GM21423 (cell line): ENCODE measurements at regions not wholly inside any gene's neighbourhood (a gene's known extent, or its start where the extent isn't known, plus 50 kb on each side); places are given as distances from the start of the nearest gene placed in this dataset.
"Not testable (repeated sequence)": the region's sequence is repeated elsewhere in the genome, so short reads cannot be mapped to it uniquely, and the experiment has no call there.

Experiments used
- ATAC-seq: cut with Tn5 transposase; IDR thresholded peaks from one replicate; pipeline ENCODE4 v1.9.1; 2021; ENCODE audit warnings: mild to moderate bottlenecking, moderate library complexity; ENCODE audit not compliant: unreplicated experiment

DNA sequence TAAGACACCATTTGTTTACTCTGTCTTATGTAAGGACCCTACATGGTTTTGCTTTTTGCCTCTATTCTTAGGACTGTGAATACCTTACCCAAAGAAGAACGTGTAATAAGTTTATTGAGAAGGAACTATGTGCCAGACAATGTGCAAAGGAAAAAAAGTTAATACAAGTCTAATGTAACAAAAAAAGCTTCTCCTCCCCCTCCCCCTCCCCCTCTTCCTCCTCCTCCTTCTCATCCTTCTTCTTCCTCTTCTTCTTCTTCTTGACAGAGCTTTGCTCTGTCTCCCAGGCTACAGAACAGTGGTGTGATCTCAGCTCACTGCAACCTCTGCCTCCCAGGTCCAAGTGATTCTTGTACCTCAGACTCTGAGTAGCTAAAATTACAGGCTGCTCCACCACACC, 50.9 kb upstream of the MITF start:
- ATAC-seq, result no peak

DNA sequence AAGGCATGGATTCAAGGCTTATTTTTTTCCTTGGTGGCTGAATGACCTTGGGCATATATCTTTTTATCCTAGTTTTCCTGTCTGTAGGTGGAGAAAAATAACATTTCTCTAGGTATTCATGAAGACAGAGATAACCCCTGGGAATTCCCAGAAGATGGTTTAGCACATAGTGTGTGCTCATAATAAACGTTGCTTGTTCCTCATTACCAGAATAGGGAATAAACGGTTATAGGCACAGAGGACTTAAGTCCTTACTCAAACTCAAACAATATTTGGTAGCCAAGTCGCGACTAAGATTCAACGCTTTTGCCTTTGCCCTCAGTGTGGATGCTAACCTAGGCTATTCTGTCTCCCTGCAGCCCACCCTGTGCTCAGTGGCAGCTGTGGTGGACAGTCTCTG, 51.6 kb upstream of the MITF start:
- ATAC-seq, result no peak

DNA sequence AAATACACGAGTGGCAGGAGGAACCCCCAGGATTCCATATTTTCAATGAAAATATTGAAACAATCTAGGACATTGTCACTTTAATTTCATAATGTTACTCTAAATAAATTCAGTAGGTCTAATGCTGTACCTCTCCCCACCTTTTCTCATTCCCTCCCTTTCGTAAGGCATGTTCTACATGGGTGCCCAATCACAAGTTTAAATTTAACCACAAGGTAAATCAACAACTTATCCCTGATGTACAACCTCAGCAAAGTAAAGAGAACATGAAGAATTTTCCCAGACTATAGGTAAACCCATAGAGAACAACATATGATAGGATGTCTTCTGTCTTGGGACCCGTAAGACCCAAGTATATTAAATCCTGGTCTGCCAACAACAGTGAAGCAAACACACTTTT, 53.2 kb upstream of the MITF start:
- no peak for ATAC-seq

DNA sequence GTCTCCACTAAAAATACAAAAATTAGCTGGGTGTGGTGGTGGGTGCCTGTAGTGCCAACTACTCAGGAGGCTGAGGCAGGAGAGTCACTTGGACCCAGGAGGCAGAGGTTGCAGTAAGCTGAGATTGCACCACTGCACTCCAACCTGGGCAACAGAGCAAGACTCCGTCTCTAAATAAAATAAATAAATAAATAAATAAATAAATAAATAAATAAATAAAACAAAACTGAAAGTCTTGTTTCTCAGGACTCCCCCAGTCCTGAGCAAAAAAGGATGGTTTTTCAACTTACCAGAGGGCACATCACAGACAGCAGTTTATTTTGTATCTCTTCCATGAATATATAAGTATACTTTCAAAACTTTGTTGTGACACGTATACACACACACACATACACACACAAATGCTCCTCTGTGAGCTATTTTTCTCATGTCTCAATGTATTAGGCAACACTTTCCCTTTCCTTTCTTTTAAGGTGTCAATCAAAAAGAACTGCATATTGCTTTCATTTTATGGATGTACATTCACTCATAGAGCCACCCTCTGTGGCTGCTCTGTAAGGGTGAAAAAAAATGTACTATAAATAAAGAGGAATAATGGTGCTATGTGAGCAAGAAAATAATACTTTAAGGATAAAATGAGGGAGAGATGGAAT, 54.8 kb upstream of the MITF start:
- ATAC-seq, result no peak

DNA sequence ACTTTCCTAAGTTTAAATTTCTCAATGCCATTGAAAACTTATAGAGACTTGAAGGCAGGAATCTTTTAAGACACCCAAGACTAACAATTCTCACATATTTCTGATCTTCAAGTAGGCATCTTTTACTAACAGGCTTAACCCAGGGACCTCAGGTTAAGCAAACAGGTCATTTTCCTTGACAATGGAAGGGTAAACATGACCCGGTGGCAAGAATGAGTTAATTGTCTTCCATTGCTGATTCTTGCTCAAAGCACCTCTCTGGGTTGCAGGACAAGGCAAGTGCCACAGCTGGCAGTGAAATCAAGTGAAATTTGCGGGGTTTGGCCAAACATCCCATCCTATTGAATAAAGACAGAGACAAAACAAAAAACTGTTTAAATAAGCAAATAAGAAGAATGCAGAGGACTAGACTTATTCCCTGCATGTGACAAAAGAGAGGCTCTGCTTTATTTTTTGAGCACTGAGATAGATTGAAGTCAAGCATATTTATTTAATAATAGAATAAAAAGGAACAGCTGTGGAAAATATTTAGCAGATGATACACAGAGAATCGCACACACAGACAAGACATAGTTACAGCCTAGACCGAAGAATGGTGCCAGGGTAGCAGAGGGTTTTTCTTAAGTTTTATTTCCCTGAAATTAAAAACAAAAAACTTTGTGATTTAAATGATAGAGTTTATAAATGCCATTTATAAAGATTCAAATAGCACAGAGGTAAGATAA, 56.0 kb upstream of the MITF start:
- ATAC-seq, result no peak

DNA sequence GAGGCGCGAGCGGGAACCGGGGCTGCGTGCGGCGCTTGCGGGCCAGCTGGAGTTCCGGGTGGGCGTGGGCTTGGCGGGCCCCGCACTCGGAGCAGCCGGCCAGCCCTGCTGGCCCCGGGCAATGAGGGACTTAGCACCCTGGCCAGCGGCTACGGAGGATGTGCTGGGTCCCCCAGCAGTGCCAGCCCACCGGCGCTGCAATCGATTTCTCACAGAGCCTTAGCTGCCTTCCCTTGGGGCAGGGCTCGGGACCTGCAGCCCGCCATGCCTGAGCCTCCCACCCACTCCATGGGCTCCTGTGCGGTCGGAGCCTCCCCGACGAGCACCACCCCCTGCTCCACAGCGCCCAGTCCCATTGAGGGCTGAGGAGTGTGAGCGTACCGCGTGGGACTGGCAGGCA, 61.8 kb upstream of the MITF start:
- ATAC-seq, result not testable (repeated sequence)

DNA sequence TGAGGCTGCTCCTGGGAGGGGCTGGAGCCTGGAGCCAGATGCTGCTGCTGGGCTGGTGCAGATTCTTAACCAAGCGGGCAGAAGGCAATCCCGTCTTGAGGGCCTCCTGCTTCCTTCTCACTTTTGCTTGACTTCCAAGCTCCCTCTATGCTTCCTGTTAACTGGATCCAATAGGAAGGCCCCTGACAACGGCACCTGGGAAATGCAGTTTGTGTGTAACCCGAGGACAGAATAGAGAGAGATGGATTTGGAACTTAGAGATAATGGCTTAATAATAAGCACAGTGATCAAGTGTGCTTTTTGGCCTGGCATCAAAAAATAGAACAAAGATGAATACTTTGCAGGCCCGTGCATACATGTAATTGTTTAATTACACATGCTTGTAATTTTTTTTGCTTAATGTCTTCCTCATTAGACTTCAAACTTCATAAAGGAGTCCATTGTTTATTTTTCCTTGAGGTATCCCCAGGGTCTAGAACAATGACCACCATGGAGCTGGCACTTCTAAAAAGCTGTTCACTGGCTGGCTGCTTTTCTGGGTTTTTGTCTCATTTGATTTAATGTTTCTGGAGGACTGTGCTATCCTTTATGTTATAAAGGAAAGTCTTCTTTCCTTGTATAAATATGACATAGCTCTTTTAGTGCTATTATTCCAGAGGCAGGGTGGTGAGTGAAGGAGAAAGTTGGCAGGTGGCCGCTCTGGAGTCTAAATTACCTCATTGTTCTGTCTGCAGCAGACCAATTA, 63.3 kb upstream of the MITF start:
- no peak for ATAC-seq

DNA sequence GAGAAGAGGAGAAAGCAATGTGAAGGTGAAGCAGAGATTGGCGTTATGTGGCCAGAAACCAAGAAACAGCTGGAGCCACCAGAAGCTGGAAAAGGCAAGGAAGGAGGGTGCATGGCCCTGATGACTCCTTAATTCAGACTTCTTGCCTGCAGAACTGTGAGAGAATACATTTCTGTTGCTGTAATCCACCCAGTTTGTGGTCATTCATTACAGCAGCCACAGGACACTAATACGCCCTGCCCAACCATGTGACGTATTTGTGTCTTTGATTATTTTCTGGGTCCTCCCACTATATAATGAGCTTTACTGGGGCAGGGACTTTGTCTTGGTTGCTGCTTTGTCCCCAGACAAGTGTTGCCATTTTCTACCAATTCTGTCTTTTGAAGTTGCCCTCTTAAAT, 64.5 kb upstream of the MITF start:
- no peak for ATAC-seq

DNA sequence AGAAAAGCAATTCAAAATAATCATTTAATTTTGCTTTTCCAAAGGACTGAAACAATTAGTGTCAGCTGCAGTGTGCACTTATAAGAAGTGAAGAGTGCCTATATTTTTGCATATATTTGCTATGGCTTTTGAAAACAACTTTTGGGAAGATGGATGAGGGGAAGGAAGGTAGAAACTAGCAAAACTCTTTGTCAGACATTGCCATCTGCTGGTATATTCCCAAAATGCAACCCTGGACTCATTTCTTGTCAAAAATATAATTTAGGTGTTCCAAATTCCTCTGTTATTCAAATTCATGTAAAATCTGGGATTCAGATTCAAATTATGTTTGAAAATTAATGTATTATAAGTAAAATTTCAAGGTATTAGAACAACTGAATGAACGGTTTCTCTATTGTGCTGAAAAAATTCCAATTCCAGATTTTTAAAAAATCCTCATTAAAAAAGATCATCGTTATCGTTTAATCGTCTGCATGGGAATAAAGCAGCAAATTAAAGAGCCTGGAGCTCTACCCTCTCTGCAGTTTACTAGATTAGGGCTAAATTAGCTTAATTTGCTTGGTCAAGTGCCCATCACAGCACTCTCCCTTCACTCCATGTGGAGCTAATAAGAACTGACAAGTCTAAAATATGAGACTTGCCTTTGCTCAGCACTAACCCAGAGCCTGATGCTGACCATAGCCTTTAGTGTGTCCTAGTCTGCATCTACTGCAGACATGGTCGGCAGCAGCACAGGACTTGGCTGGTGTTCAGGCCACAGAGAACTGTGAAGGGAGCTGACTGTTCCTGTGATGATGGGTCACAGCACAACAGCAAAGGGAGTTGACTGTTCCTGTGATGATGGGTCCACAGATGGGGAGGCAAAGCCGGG, 67.9 kb upstream of the MITF start:
- ATAC-seq, result no peak

DNA sequence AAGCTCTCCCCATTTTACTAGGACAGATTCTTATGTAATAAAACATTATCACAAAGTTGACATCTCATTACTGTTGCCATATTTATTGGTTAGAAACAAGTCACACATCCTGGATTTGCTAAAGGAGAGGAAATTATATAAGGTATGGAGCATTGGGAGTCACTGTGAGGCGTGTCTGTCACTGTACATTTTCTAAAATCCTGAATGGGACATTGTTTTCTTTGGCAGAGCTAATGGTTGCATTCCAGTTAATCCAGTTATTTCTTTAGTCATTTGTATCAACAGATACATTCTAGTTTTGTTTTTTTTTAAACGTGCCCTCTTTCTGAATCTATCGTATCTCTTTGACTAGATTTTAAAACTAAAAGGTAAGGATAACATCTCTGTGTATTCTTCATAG, 70.2 kb upstream of the MITF start:
- no peak for ATAC-seq

DNA sequence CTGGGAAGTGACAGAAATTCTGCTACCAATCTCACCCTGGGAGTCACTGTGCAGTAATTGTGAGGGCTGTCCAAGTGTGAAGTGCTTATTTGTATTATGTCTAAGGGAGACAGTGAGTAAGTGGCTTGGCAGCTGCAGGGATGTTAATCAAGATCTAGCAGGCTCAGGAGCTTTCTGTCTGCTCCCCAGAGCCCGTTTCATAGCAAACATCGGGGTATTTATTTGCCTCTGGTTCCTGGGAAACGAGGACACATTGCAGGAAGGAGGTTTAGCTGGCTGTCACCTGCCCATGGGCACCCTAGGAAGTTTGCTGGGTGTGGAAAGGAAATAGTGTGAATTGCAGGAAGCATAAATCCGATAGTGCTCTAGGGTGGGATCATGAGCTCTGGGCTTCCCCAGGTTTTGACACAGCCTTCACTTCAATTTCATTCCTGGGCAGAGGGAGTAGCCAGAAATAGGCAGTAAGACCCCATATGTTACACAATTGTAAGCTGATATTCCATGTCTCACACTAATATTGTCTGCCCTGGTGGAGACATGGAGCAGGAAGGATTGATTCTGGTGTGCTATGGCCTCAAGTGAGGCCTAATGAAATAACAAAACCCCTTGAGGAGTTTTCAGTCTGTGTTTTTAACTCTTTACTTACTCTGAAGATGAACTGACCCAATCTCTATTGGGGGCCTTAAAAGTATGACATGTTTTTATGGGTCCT, 74.1 kb upstream of the MITF start:
- ATAC-seq, result no peak

DNA sequence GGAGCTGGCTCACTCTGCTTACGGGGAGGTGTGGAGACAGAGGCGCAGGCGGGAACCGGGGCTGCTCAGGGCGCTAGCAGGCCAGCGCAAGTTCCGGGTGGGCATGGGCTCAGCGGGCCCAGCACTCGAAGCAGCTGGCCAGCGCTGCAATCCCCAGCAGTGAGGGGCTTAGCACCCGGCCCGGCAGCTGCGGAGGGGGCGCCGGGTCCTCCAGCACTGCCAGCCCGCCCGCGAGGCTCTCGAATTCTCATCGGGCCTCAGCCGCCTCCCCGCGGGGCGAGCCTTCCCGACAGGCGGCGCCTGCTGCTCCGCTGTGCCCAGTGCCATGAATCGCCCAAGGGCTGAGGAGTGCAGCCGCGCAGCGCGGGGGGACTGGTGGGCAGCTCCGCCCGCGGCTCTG, 78.6 kb upstream of the MITF start:
- ATAC-seq, result no peak

DNA sequence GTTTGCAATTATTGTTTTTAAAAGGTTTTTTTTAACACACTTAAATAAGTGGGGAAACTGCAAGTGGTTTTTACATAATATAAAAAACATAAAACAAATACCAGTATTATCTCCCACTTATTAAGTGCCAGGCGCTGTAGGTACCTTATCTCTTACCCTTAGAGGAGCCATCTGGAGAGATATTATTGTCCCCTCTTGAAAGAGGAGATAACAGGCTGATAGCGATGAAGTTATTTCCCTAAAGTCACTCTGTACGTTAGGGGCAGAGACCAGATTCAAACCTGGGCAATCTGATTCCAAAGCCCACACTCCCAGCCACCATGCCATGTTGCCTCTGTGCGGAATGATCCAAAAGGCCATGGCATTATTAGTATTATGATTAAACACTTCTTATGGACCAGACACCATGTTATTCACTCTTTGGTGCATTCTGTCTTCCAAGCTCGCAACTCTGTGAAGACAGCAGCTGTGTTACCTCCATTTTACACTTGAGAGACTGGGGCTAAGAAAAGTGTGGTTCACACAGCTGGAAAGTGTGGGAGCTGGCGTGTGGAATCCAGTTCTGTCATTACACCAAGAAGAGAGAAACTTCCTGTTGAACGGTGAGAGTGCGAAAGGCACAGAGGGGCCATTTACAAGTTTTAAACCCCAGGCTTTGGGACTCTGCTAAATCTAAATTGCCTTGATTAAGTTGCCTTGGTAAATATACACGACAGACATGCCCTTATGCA, 79.9 kb upstream of the MITF start:
- no peak for ATAC-seq

DNA sequence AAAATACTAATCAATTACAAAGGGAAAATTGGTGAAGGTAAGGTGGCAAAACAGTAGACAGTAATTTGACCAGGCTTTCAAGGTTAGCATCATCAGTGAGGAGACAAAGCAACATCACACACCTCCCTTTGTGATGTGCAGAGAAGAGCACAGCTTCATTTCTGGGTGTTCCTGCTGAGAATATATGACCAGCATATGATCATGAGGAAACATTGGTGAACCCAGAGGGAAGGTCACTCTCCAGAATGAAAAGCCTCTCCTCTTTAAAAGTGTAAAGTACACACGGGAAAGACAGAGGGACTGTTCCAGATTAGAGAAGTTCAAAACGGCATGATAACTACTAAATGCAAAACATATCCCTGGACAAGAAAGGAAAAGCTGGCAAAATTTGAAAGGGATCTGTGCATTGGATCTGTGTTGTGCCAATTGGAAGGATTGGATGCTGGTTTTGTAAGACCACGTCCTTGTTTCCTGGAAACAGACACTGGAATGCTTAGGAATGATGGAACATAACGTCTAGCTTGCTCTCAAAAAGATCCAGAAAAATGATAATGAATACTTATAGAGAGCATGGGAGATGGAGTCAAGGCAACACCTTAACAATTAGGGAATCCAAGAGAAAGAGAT, 80.6 kb upstream of the MITF start:
- no peak for ATAC-seq

DNA sequence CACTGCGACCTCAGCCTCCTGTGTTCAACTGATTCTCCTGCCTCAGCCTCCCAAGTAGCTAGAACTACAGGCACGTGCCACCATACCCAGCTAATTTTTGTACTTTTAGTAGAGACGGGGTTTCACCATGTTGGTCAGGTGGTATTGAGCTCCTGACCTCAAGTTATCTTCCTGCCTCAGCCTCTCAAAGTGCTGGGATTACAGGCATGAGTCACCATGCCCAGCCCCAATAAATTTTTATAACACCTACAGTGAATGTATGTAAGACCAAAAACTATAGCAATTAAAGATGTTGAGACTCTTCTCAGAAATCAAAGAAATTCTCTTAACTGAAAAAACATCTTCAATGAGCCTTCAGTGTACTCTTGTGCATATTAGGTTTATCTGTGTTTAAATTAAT, 82.2 kb upstream of the MITF start:
- ATAC-seq, result not testable (repeated sequence)

DNA sequence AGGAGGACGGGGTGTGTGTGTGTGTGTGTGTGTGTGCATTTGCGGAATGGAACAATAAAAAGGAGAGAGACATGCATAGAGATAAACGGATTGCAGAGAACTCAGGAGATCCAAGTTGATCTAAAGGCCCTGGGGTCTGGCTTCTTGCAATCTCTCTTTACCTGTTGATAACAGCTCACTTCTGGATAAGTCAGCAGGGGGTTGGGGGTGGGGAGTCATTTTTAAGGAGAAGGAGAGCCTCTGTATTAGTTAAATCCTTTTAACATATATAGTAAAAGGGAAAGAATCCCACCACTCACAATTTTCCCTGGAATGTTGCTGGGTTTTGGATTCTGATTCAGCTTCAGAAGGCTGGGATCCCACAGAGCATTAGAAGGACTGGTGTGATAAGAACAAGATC, 87.5 kb upstream of the MITF start:
- ATAC-seq, result no peak

DNA sequence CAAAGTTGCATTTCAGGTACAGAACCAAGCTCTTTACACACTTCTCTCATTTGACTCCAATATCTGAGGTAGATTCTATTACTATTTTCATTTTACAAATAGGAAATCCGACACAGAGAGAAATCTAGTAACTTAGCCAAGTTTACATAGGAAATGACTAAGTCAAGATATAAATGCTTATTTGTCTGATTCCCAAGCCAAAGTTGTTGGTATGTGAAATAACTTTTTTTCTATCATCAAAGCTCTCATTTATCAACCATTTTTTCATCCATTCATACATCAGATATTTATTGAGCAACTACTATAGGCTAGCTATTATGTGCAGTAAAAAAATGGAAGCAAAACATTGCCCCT, 89.2 kb upstream of the MITF start:
- no peak for ATAC-seq

DNA sequence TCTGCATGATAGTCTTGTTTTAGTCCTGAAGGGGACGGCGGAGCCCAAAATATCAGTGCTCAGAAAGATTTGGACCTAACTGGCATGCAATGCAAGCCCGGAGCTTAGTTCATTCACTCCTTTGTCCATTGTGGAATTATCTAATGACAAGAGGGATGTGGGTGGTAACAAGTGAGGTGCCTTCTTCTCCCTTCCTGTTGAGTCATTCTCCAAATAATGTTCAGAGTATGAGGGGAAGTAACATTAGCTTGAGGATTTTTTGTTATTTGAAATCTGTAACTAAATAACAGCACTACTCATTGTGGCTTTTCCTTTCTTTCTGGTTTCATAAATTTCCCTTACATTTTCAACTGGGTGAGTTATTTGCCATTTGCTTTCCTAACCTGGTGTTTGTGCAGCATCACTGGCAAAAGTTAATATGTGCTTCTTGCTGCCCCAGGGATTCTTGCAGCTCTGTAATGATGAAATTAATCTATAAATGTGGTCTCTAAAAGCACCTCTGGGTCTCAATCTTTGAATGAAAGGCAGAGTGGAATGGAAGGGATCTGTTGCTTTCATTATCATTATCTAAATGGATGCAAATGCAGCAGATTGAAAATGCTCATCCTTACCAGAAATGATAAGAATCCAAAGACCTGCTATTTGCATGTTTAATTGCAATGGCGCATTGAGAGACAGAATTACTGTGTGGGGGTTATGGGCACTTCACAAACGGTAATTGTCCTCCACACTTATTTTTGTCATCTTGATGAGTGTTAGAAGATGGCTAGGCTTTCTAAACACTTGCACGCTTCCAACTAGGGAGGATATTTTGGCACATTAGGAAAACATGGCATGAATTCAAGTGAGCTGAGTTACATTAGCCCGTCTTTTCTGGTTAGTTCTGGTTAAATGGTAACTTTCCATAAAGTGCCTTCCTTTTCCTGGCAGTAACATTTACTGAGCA, 89.9 kb upstream of the MITF start:
- ATAC-seq, result no peak
